Dermis microvascular lymphatic vessel endothelial cell (primary cell): ENCODE measurements at regions not wholly inside any gene's neighbourhood (a gene's known extent, or its start where the extent isn't known, plus 50 kb on each side); places are given as distances from the start of the nearest gene placed in this dataset.
A peak's percentile ranks its signal among the peaks of the same experiment; 100 is the strongest.

ENCODE experiments used
- DNase-seq, 2 donors: peaks; one replicate each; pipeline versions ENCODE4 v3.0.0 to v3.0.0-alpha.2; 2010; ENCODE audit warnings: low read depth in 2 of 2

GRCh38 chr6:1482381-1483166 lies 93.2 kb downstream of the FOXF2 start:
- DNase-seq = no peak

- peak in 1 of 2 donors; percentile 54 for DNase-seq
Measured at GRCh38 chr6:1485678-1486077, 96.3 kb downstream of the FOXF2 start.

GRCh38 chr6:1486387-1486786 lies 97.0 kb downstream of the FOXF2 start:
- DNase-seq = no peak

- no peak for DNase-seq
Measured at GRCh38 chr6:1487239-1487638, 97.9 kb downstream of the FOXF2 start.

- DNase-seq = no peak
Measured at GRCh38 chr6:1491025-1491424, 101.6 kb downstream of the FOXF2 start.

- no peak for DNase-seq
Measured at GRCh38 chr6:1491591-1492319, 102.4 kb downstream of the FOXF2 start.

- no peak for DNase-seq
Measured at GRCh38 chr6:1494671-1495070, 105.3 kb downstream of the FOXF2 start.

- DNase-seq = no peak
Measured at GRCh38 chr6:1495344-1495743, 106.0 kb downstream of the FOXF2 start.

GRCh38 chr6:1496092-1496491 lies 106.7 kb downstream of the FOXF2 start:
- DNase-seq = no peak

GRCh38 chr6:1496836-1497760 lies 107.7 kb downstream of the FOXF2 start:
- no peak for DNase-seq

GRCh38 chr6:1497761-1498105 lies 108.4 kb downstream of the FOXF2 start:
- DNase-seq = no peak

GRCh38 chr6:1498491-1499113 lies 109.2 kb downstream of the FOXF2 start:
- DNase-seq = no peak

GRCh38 chr6:1499777-1500176 lies 109.9 kb upstream of the FOXC1 start:
- no peak for DNase-seq

GRCh38 chr6:1500913-1501312 lies 108.8 kb upstream of the FOXC1 start:
- no peak for DNase-seq

- no peak for DNase-seq
Measured at GRCh38 chr6:1502041-1502440, 107.7 kb upstream of the FOXC1 start.

- DNase-seq = peak; percentile 11 to 64
Measured at GRCh38 chr6:1503811-1504210, 105.9 kb upstream of the FOXC1 start.

GRCh38 chr6:1504465-1504864 lies 105.2 kb upstream of the FOXC1 start:
- no peak for DNase-seq

- DNase-seq = no peak
Measured at GRCh38 chr6:1507251-1507650, 102.5 kb upstream of the FOXC1 start.

- no peak for DNase-seq
Measured at GRCh38 chr6:1509241-1509640, 100.5 kb upstream of the FOXC1 start.

GRCh38 chr6:1510239-1510638 lies 99.5 kb upstream of the FOXC1 start:
- no peak for DNase-seq

- no peak for DNase-seq
Measured at GRCh38 chr6:1513215-1513780, 96.4 kb upstream of the FOXC1 start.
